NCI-H524 treated with DMSO at 0.1 percent for 48 hours (cell line): ENCODE measurements at regions not wholly inside any gene's neighbourhood (a gene's known extent, or its start where the extent isn't known, plus 50 kb on each side); places are given as distances from the start of the nearest gene placed in this dataset.
A peak's percentile ranks its signal among the peaks of the same experiment; 100 is the strongest.

Experiments
- DNase-seq: peaks from one replicate; lab custom pipeline; 2025; lab: John Stamatoyannopoulos, UW

DNA sequence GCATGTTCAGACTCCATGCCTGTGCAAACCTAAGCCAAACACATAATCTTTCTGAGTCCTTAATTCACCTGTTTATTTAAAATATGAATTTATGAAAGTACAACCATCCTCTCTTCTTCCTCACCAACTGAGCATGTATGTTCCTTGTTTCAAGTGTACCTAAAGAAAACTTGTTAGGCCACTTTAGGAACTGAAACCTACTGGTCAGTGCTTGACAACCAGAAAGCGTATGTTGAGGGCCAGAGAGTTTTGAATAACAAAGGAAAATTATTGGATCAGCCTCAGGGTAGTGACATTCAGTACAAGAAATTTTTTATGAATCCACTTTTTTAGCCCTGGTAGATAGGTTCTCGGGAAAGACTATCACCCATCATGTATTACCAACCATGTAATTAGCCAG is 847.6 kb upstream of the CELF4 start:
- no peak for DNase-seq

DNA sequence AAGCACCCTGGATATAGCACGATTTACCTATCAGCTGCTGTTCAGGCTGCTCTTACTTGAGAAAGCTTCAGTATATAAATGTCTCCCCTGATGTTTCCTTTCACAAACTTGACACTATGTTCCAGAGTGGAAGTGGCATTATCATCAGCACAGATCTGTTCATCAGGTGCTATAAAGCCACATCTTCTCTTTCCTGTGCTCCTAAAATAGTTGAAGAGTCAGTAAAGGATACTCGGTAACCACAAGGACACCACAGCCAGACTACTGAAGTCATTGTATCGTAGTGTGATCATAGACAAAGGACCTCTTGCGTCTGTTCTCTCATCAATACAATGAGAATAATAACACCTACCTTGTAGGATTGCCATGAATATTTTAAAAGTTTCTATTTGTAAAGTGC is 841.0 kb upstream of the CELF4 start:
- DNase-seq = no peak

DNA sequence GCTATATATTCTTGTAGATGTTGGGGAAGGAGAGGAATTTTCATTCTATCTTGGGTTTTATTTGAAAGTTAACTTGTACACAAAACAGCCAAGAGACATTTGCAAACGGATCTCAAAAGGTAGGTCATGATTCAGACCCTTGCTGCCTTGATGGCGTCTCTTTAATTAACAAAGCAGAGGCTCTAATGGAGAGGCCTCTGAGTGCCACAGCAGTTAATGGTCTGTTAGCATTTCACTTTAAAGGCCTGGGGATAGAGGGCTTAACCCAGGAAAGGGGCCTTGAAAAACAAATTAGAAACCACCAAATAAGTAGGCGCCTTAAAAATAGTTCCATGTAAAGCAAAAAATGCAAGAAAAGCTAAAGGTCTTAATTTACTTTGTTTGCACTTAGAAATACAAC is 836.9 kb upstream of the CELF4 start:
- DNase-seq = no peak

DNA sequence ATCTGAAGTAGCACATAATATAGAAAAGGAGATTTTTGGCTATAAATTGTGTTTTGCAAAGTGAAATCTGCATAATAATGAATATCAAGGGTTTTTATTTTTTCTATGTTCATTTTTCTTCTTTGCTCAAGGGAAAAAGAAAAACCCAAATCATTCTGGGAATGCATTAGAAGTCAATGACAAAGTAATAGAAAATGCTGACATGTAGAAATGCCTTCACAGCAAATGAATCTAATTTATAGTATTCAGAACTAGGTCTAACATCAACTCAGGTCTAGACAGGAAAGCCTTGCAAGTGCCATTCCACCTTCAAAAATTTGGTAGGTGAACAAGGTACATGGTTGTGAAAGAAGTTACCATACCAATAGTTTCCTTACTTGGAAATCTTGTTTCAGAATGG is 831.5 kb upstream of the CELF4 start:
- no peak for DNase-seq

DNA sequence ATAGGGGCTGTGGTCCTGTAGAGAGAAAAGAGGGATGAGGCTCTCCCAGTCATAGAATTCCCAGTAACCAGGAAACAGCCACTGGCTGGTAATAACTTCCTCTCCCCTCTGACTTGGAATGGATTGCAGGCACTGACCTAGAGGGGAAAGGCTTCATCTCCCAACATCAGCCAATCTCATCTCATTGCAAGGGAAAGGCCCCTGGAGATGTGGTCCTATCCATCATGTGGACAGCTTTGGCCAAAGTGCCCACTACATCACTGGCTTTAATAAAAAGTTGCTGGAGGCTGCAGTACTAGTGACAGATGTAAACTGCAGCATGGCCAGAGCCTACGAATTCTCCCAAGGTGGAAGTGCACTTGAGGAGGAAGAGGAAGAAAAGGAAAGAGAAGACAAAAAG is 820.5 kb upstream of the CELF4 start:
- DNase-seq = no peak

DNA sequence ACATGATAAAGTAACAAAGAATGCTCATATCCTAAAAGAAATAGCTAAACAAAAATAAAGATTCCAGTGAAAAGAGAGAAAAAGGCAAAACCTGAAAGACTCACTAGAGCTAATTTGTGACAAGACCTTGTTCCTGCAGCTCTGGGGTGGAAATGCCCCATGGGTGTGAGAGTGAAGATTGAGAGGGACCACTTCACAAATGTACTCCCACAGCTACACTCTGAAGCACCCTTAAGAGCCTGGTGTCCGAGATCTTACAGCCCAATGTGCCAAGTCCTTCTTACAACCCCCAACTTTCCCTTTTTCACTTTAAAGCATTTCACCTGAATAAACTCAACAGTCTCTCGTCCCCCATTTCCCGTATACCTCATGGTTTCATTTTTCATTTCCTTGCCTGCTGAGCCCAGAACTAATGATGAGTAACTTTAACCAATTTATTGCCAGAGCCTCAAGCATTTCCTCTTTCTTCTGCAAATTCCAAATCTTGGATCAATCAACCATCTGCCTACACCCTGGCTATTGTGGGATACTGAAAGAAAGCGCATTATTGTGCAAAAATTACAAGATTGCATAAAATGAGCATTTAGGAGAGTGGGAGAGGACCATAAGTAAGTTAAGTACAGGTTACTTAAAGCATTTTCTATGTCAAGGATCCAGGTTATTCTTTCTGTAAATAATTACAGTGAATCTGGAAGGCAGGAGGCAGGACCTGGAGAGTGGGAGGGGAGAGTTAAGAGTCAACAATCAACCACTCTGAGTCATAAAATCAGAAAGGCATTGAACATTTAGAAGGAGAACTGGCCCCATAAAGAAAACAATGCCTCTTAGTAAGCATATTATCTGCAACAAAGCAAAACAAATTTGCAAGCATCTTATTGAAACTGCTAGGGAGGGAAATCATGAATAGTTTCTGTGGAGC is 804.4 kb upstream of the CELF4 start:
- DNase-seq = no peak

DNA sequence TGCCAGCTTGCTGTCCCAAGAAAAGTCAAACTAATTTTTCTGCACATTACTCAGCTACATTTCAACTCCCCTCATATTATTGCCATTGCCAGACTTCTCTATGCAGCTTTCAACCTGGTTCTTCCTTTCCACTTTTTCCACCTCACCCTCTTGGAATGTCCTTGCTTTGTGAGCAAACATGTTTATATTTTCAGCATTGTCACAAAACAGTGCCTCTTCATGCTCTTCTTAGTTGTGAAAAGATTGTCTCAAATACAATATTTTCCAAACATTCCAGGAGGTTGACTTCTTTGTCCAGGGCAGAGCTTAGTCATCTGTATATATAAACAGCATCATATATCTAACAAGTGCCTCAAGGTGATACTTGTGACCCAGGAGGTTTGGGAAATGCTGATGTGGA is 803.3 kb upstream of the CELF4 start:
- DNase-seq = no peak

DNA sequence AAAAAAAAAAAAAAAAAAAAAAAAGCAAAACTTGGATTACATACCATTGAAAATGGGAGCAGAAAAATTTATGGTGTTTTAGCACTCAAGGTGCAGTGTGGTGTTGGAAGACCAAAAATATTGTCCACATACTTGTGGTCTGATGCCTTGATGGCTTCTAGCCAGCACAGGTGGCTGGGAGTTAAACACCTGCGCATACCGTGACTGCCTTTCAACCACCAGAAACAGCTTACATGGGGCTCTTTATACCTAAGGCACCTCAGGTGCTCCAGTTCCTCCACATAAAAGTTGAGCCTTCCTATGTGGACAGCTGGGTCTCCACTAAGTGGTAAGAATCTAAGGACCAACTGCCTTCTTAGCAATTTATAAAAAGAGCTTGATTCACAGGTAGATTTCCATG is 802.6 kb upstream of the CELF4 start:
- no peak for DNase-seq

DNA sequence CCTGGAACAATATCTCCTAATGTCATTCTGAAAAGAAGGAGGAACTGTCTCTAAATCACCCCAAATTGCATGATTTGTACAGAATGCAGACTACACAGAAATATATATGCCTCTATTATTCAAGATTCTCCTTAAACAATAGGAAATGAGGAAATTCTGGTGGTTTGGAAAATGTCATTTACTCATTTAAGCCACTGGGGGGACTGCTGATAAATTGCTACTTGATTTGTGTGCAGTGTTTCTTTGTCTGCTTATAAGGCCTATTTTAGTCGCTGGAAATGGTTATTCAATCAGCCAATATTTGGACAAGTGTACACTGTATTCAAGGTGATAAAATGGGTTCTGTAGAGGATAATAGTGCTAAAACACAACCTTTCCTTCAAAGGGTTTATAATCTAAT is 801.9 kb upstream of the CELF4 start:
- no peak for DNase-seq

DNA sequence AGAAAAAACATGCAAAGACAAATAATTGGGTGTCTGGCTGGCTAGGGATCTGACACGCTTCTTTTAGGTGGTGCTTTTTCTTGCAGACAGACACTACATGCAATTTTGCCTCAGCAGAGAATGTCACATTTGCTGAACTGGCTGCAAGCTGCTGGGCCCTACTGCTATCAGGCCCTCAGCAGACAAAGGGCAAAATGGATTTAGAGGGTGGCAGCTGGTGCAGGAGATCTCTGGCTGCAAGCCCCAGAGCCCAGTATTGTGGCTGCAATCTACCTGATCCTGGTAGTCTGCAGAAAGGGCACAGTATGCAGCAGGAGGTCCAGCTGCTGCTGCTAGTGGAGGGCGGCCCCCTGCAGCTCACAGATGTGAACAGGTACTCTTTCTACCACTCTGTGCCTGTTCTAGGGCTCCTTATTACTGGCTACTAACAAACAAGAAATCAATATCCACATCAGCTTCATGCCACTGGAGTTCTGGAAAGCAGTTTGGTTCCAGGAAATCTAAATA is 796.7 kb upstream of the CELF4 start:
- peak; percentile 75 for DNase-seq

DNA sequence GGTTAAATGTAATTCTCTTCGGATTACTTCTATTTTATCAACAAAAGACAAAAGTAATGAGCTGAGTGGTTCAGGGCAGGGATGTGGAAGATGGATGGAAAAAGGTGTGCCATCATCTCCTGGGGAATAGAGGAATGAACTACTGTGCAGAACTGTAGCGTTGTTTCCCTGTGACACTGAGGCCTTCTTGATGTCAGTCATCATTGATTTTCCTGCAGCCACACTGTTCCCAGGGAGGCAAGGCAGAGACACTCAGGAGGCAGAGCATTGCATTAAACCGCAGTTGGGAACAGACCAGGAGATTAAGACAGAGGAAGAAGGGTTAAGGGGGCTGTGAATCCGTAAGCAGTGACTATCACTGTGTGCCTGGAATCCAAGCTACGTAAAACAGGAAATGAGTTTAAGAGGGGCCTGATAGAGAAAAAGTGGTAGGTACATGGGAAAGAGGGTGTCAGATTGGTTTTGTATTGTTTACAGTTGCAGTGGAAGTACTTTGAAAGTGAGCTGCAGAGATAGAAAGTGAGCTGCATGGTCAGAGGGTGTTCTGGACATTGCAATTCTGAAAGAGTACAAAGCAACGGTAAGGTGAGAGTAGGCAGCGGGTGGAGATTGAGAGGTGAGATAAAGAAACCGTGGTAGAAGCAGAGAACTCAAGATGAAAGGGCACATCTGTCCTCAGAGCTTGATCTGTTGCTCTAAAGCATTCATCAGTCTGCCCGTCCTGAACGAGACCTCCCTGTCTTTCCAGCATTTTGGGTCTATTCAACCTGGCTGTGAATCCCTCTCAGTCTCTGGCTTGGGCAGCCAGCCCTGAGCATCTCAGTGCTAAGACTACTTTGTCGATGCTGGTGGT is 793.4 kb upstream of the CELF4 start:
- no peak for DNase-seq

DNA sequence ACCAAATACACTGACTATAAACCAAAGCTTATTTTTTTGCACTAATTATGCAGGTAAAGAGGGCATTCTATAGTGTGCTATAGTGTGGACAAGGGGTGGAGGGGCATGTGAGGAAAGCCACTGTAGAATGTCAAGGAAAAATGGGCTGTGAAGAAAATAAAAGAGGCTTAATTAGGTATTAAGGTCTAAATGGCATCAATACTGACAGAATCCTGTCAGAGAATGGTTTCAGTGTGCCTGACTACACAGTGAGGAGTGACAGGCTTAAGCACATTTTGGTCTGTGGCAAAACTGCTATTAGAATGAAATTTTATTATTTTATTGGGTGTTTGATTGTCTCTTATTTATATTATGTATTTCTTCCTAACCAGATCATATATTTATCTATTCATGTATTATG is 787.6 kb upstream of the CELF4 start:
- DNase-seq = no peak

DNA sequence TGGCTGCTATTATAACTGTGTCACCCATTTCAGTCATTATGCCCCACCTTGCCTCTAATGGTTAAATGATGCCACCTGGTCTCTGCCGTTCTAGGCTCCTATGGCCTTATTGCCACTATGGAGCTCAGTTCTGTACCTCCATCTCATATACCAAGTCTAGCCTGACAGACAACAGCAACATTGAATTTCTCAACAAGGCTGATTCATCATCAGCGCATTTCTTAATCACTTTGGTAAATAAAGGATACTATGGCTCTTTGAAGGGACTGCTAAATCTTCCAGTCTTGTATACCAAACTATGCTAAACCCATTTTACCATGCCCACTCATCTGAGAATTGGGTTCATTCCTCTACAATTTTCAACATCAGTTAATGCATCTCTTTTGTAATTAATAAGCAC is 784.5 kb upstream of the CELF4 start:
- no peak for DNase-seq

DNA sequence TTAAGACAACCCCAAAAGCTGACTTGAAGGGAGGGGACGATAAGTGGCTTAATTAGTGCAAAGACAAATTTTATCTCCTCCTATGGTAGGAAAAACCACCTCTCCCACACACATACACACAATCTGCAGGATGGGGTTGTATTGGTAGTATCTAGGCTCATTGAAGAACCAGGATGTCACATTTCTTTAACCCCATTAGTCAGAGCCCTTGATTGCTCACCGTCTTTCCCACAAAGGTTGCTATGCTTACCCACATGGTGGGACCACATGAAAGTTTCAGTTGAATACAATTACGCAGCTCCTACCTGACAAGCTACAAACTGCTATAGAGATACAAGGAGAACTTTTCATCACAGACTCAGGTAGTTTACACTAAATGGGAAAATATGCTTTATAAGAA is 765.0 kb upstream of the CELF4 start:
- DNase-seq = no peak

DNA sequence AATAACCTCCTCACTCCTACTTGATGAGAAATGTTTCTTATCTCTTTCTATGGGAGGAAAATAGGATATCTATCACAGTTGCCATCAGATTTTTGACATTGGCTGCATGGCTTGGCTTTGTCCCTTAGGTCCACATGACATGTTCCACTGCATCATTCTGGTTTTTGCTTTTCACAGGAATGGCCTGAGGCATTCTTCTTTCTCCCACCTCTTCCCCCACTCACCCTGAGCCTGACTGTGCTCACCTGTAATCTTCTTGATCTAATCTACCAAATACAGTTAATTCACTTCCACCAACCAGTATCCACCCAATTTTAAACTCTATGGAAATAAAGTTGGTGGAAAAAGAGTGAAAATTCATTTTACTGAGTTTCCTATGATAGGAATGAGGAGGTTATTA is 763.5 kb upstream of the CELF4 start:
- DNase-seq = no peak

DNA sequence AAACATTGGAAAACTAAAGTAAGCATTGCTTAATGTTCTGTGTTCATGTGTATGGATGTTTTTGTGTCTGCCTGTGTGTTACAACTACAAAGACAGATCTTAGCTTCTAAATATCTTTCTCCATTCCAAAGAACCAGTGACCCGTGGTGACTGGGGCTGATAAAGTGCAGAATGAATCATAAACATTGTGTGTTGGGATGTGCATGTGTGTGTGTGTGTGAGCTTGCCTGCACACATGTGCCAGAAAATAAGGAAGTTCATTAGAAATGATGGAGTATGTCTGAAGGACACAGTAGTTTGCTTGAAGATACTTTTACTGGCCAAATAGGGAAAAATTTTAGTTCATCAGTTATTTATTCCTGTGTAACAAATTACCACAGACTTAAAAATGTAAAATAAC is 756.6 kb upstream of the CELF4 start:
- DNase-seq = no peak

DNA sequence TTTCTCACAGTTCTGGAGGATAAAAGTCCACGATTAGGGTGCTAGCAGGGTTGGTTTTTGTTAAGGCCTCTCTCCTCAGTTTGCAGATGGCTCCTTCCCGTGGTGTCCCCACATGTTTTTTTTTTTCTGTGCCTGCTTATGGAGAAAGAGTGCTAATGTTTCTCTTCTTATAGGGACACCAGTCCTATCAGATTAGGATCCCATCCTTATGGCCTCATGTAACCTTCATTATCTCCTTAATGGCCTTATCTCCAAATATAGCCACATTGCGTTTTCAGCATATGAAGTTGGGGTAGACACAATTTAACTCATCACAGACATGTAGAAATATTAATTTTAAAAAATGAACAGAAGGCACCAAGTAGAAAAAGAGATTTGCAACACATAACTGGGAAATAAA is 755.7 kb upstream of the CELF4 start:
- DNase-seq = no peak

DNA sequence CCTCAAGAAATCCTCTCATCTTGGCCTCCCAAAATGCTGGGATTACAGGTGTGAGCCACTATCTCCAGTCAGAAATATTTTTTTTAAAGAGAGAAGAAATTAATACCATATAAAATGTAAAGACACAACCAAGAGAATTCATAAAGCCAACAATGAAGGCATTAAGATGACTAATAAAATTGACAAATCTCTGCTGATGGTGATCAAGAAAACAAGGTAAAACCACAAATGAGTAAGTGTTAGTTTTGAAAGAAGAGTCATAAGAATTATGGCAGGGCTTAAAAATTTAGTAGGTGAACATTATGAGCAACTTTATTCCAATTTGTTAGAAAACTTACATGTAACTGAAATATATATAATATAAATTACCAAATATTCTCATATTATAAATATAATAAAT is 752.8 kb upstream of the CELF4 start:
- DNase-seq = no peak

DNA sequence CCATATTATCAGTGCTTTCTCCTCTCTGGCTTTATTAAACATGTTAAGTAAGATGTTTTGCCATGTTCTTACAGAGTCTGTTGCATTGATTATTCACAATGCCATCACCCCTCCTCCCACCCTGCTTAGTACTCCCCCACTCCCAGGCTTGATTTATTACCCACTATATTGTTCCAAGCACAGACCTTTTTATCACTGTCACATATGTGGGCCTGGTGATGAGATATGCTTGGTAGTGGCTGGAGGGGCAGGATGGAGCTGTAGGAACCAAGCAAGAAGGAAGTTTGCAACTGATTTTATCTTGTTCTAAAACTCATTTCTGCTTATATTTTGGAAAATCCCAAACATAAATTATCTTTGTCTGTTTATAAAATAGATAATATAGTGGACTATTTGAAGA is 748.2 kb upstream of the CELF4 start:
- no peak for DNase-seq

DNA sequence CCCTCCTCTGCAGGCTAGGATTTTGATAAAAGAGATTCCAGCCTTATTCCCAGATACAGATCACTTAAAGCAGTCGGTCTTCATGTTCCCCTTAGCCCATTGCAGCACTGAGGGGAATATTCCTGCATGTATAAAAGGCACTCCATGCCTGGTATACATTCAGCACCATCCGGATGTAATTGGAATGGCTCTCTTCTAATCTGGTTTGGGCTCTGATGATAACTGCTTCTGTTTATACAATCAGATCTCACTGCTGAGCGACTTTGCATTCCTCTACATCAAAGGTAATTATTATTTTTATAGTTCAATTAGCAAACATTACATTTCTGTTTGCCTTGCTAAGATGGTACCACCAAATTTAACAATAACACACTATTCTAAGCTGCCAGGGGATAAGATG is 746.9 kb upstream of the CELF4 start:
- DNase-seq = no peak

DNA sequence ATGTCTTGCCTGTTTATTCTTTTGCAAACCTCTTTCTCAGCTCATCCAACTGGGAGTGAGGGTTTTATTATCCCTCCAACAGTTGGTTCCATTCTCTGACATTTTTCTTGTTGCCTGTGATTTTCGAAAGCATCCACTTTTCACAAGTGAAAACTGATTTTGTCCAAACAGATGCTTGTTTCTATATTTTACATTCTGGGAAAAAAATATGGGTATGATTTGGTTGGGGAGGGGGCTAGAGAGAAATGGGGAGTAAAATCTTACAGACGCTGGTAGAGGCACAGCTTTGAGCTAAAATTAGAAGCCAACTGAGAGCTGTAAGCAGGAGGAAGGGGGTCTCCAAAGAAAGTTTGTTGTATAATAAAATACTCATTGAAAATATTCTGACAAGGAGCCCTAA is 745.3 kb upstream of the CELF4 start:
- no peak for DNase-seq

DNA sequence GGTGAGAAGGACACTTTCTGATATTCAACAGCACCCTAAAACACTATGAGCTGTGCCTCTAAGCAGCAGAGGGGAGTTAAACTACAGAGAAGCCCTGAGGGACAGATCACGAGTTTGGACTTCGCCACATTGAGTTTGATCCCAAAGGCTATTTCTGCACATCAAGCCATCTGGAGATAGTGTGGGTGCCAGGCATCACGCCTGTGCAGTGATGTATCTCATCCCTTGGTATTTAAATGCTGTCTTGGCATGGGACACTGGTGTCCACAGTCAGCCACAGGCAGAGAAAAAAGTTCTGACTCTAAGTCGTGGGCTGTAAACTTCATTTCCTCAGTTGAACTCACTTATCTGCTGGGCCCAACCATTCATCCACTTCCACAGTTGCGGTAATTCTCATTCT is 742.3 kb upstream of the CELF4 start:
- no peak for DNase-seq

DNA sequence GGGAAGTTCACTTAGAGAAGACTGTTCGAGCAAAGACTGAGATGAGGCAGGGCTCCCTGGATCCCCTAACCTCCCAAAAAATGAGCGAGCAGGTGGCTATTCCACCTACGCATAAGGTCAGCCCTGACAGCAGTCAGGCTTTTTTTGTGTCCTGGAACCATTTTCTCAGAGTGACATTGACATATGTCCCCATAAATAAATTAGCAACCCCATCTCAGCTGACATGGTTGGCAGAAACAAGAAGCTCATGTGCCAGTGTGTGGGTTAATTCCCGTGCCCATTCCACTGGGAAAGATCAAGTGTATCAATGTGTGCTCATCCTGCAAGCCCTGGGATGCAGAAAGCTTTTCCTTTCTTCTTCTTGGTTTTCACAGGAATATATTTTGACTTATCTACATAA is 740.4 kb upstream of the CELF4 start:
- DNase-seq = no peak
